ENCODE measurements at regions not wholly inside any gene's neighbourhood (a gene's known extent, or its start where the extent isn't known, plus 50 kb on each side); places are given as distances from the start of the nearest gene placed in this dataset.
"Not testable (repeated sequence)": the region's sequence is repeated elsewhere in the genome, so short reads cannot be mapped to it uniquely, and the experiment has no call there.

- H3K9ac ChIP-seq (ENCODE audit: extremely low read depth, low read length, poor library complexity, severe bottlenecking), result no peak overlapping the region
- Mint-ChIP-seq H3K27me3 (ENCODE audit: insufficient read depth) (no peaks in the 10 kb centered on the region), H3K4me1 (peaks cover 40% of the 10 kb centered on the region), H3K36me3 (ENCODE audit: low read depth) (peaks cover 6% of the 10 kb centered on the region), H3K27ac (no peak overlapping the region), H3K4me3 (no peak overlapping the region), H3K9me3 (peaks cover 34% of the 10 kb centered on the region)
- TF ChIP-seq, protein P1, sequence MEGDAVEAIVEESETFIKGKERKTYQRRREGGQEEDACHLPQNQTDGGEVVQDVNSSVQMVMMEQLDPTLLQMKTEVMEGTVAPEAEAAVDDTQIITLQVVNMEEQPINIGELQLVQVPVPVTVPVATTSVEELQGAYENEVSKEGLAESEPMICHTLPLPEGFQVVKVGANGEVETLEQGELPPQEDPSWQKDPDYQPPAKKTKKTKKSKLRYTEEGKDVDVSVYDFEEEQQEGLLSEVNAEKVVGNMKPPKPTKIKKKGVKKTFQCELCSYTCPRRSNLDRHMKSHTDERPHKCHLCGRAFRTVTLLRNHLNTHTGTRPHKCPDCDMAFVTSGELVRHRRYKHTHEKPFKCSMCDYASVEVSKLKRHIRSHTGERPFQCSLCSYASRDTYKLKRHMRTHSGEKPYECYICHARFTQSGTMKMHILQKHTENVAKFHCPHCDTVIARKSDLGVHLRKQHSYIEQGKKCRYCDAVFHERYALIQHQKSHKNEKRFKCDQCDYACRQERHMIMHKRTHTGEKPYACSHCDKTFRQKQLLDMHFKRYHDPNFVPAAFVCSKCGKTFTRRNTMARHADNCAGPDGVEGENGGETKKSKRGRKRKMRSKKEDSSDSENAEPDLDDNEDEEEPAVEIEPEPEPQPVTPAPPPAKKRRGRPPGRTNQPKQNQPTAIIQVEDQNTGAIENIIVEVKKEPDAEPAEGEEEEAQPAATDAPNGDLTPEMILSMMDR (conservative IDR thresholded peaks at IDR 0.05), result peak; percentile 24
- H3K4me1 ChIP-seq (ENCODE audit: control insufficient read depth, insufficient read depth, low read length), result peaks cover 6% of the 10 kb centered on the region
- no peaks in the 10 kb centered on the region for H3K36me3 ChIP-seq (ENCODE audit: control insufficient read depth, insufficient read depth, low read length)
- H3K27me3 ChIP-seq (ENCODE audit: control insufficient read depth, insufficient read depth, low read length, poor library complexity, severe bottlenecking), result no peaks in the 10 kb centered on the region
- peaks cover 52% of the 10 kb centered on the region for H3K9me3 ChIP-seq (ENCODE audit: control insufficient read depth, low read length)
- H3K4me3 ChIP-seq (ENCODE audit: low read length), result peak overlapping the region; percentile 16
- 91% methylated on average over 2 of the region's 2 CpGs; no CpG with 5 or more reads in 1 of the 2 experiments for WGBS, 2 experiments (ENCODE audit: insufficient coverage in 1 of 2, insufficient read length in 1 of 2)
- DNase-seq, result no peak
- no peak overlapping the region for H3K27ac ChIP-seq (ENCODE audit: low read depth, low read length)
Observed at GRCh38 chr3:72079369-72079872, 294.5 kb upstream of the PROK2 start.

DNA sequence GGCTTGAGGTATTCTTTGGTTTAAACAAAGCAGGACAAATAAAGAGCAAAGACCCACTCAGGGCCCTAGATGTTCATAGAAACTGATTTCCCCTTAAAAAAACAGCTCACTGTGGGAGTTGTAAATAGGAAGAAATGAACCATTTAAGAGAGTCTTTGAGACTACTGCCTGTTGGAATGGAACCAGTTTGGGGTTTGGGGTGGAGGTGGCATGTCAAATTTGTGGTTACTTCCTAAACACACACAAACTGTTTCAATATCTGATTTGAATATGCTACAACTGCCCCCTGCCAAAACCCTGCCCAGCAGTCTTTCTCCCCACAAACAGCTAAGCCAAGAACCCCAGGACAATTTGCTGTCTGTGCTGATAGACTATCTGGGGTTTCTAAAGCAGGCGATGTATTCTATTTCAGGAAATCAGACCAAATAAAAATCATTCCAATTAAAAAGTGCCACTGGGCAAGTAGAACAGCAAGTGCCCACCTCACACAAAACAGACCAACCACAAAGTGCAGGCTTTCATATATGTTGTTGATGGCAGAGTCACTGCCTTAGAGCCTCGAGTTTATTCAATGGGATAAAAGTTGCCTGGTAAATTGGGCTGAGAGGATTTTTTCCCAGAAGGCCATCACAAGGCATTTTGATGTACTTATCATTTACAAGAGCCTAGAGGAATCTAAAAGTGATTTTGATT, 293.9 kb upstream of the PROK2 start:
- TF ChIP-seq, protein P1 (conservative IDR thresholded peaks at IDR 0.05), result no peak
- WGBS, 2 experiments (ENCODE audit: insufficient coverage in 1 of 2, insufficient read length in 1 of 2), result 96% methylated on average over 2 of the region's 2 CpGs; no CpG with 5 or more reads in 1 of the 2 experiments
- H3K9ac ChIP-seq (ENCODE audit: extremely low read depth, low read length, poor library complexity, severe bottlenecking), result no peak overlapping the region
- H3K4me1 ChIP-seq (ENCODE audit: control insufficient read depth, insufficient read depth, low read length), result peaks cover 6% of the 10 kb centered on the region
- no peaks in the 10 kb centered on the region for H3K27me3 ChIP-seq (ENCODE audit: control insufficient read depth, insufficient read depth, low read length, poor library complexity, severe bottlenecking)
- peaks cover 55% of the 10 kb centered on the region for H3K9me3 ChIP-seq (ENCODE audit: control insufficient read depth, low read length)
- Mint-ChIP-seq H3K9me3 (peaks cover 36% of the 10 kb centered on the region), H3K36me3 (ENCODE audit: low read depth) (peaks cover 6% of the 10 kb centered on the region), H3K4me3 (no peak overlapping the region), H3K27ac (no peak overlapping the region), H3K27me3 (ENCODE audit: insufficient read depth) (no peaks in the 10 kb centered on the region), H3K4me1 (peaks cover 40% of the 10 kb centered on the region)
- DNase-seq, result no peak
- peak overlapping the region; percentile 16 for H3K4me3 ChIP-seq (ENCODE audit: low read length)
- no peak overlapping the region for H3K27ac ChIP-seq (ENCODE audit: low read depth, low read length)
- H3K36me3 ChIP-seq (ENCODE audit: control insufficient read depth, insufficient read depth, low read length), result no peaks in the 10 kb centered on the region

DNA sequence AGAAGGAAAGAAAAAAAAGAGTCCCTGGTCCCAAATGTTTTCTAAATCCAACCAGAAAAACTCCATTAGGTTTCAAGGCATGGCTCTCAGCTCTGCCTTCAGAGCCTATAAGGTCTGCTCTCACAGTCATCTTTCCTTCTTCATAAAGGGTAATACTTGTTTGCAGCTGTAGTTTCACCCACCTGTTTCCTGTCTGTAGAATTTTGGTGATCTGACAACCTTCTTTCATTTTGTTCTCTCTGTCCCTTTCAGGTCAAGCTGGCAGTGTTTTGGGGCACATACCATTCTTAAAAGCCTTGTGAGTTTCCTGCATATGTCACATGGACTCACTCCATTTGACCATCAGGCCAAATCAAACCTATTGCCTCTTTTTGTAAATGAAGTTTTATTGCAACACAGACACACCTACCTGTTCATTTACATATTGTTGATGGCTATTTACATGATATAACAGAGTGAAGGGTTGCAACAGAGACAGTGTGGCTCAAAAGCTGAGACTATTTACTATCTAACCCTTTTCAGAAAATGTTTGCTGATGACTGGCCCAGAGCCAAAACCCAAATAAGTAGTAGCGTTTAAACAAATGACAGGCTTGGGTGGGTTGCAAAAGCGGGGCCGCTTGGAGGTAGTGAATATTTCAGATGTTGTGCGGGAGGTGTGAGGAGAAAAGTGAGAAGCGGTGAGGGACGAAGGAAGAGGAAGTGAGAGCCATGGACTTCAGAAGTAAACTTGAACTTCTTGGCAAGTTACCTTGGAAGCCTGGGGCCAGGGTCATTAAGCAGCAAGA, 292.7 kb upstream of the PROK2 start:
- WGBS, 2 experiments (ENCODE audit: insufficient coverage in 1 of 2, insufficient read length in 1 of 2), result 94 to 100% methylated on average over 5 to 6 of the region's 6 CpGs
- no peak overlapping the region for H3K4me3 Mint-ChIP-seq

DNA sequence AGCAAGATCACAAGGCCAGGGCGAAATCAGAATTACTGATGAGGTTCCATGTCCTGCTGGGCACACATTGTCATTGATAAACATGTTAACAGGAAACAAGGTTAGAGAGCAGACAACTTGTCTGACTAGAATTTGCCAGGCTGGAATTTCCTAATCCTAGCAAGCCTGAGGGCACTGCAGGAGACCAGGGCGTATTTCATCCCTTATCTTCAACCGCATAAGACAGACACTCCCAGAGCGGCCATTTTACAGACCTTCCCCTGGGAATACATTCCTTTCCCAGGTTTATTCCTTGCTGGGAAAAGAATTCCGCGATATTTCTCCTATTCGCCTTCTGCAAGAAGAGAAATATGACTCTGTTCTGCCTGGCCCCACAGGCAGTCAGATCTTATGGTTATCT, 290.9 kb upstream of the PROK2 start:
- H3K27me3 Mint-ChIP-seq (ENCODE audit: insufficient read depth); H3K36me3 Mint-ChIP-seq (ENCODE audit: low read depth); H3K9ac ChIP-seq (ENCODE audit: extremely low read depth, low read length, poor library complexity, severe bottlenecking); H3K4me3 Mint-ChIP-seq; H3K27me3 ChIP-seq (ENCODE audit: control insufficient read depth, insufficient read depth, low read length, poor library complexity, severe bottlenecking); H3K27ac ChIP-seq (ENCODE audit: low read depth, low read length); H3K36me3 ChIP-seq (ENCODE audit: control insufficient read depth, insufficient read depth, low read length); H3K4me1 ChIP-seq (ENCODE audit: control insufficient read depth, insufficient read depth, low read length); H3K27ac Mint-ChIP-seq: not testable (repeated sequence)
- Mint-ChIP-seq H3K4me1 (peaks cover 12% of the 10 kb centered on the region), H3K9me3 (peaks cover 41% of the 10 kb centered on the region)
- H3K4me3 ChIP-seq (ENCODE audit: low read length), result peak overlapping the region; percentile 66
- H3K9me3 ChIP-seq (ENCODE audit: control insufficient read depth, low read length), result peaks cover 77% of the 10 kb centered on the region
- WGBS, 2 experiments (ENCODE audit: insufficient coverage in 1 of 2, insufficient read length in 1 of 2), result 85 to 91% methylated on average over 7 of the region's 7 CpGs
- peak; percentile 67 for DNase-seq

More for the DNA sequence above, 292.7 kb upstream of the PROK2 start:
- peaks cover 41% of the 10 kb centered on the region for H3K9me3 Mint-ChIP-seq
- H3K4me1 Mint-ChIP-seq, result peaks cover 29% of the 10 kb centered on the region
- Histone ChIP-seq H3K9ac (ENCODE audit: extremely low read depth, low read length, poor library complexity, severe bottlenecking) (no peak overlapping the region), H3K36me3 (ENCODE audit: control insufficient read depth, insufficient read depth, low read length) (no peaks in the 10 kb centered on the region), H3K27ac (ENCODE audit: low read depth, low read length) (no peak overlapping the region), H3K27me3 (ENCODE audit: control insufficient read depth, insufficient read depth, low read length, poor library complexity, severe bottlenecking) (no peaks in the 10 kb centered on the region), H3K9me3 (ENCODE audit: control insufficient read depth, low read length) (peaks cover 66% of the 10 kb centered on the region), H3K4me1 (ENCODE audit: control insufficient read depth, insufficient read depth, low read length) (peaks cover 6% of the 10 kb centered on the region), H3K4me3 (ENCODE audit: low read length) (peak overlapping the region; percentile 56)
- H3K27me3 Mint-ChIP-seq (ENCODE audit: insufficient read depth), result no peaks in the 10 kb centered on the region
- H3K27ac Mint-ChIP-seq, result no peak overlapping the region
- TF ChIP-seq, protein P1 (conservative IDR thresholded peaks at IDR 0.05), result no peak
- peaks cover 6% of the 10 kb centered on the region for H3K36me3 Mint-ChIP-seq (ENCODE audit: low read depth)
- DNase-seq, result no peak
